Activated T-helper 1 cell treated with Interleukin-2 at 50 U/mL for 16 hours (primary cell): ENCODE measurements at regions not wholly inside any gene's neighbourhood (a gene's known extent, or its start where the extent isn't known, plus 50 kb on each side); places are given as distances from the start of the nearest gene placed in this dataset.

ENCODE experiments used
- DNase-seq: peaks from one replicate; pipeline ENCODE4 v3.0.0-alpha.2; 2020; ENCODE audit warnings: low read depth

- DNase-seq, result no peak
Measured at GRCh38 chr1:208298593-208299269, 54.5 kb upstream of the PLXNA2 start.

GRCh38 chr1:208300084-208300770 lies 56.0 kb upstream of the PLXNA2 start:
- no peak for DNase-seq

DNA sequence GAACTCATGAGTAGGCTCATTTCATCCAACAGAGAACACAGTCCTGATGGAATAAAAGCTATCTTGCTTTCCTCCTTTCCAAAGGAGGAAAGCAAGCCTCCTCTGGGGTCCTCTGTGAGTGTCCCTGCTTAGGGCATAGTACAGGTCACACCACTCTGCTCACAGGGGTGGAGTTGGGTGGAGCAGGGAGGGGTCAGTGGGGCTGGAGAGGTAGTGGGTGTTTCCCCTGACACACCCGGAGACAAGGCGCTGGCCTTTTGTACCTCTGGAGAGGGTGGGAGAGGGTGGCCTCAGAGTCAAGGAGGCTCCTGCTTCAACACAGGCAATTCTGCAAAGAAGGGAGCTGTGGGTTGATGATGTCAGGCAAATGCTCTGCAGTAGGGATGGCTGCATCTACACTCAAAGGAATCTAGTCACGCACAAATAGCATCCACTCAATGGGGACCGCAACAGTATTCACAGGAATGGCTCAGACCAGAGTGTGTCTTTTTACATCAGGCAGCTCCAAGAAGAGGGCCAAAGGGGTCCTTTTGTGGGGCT lies 58.6 kb upstream of the PLXNA2 start:
- no peak for DNase-seq

- no peak for DNase-seq
Measured at GRCh38 chr1:208303743-208304712, 59.8 kb upstream of the PLXNA2 start.

- DNase-seq, result no peak
Measured at GRCh38 chr1:208308221-208308620, 64.0 kb upstream of the PLXNA2 start.

DNA sequence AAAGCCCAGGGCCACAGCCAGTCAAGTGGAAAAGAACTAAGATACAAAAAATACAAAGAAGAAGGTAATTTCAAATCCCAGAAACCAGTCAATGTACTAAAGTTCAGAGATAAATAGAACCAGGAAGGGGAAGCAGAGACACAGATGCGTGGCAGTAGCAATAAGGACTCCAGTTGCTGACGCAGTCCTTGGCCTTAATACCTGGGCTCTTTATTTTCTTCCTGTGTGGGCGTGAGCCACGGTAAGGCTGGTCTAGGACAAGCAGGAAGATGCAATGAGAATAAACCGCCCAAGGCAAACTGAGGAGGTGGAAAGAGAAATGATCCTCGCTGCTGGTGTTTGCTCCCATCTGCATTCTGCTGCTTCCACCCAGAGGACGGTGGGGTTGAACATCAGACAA lies 65.6 kb upstream of the PLXNA2 start:
- no peak for DNase-seq

DNA sequence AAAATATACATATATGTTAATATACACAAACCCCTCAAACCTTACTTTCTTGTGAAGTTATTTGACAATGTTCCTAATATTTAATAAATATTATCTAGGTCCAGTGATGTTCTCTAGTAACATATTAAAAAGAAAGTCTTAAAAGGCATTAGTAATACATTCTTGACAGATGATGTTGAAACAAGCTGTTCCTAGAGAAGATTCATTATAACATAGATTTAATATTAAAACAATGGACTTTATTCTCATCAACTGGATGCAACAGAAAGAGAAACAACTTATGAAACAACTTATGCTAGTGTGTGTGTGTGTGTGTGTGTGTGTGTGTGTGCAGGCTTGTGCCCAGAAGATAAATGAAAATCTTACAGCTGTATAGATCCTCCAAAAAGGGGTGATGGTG lies 68.5 kb upstream of the PLXNA2 start:
- no peak for DNase-seq

- no peak for DNase-seq
Measured at GRCh38 chr1:208314431-208314830, 70.2 kb upstream of the PLXNA2 start.

- DNase-seq, result no peak
Measured at GRCh38 chr1:208318150-208318734, 74.1 kb upstream of the PLXNA2 start.

DNA sequence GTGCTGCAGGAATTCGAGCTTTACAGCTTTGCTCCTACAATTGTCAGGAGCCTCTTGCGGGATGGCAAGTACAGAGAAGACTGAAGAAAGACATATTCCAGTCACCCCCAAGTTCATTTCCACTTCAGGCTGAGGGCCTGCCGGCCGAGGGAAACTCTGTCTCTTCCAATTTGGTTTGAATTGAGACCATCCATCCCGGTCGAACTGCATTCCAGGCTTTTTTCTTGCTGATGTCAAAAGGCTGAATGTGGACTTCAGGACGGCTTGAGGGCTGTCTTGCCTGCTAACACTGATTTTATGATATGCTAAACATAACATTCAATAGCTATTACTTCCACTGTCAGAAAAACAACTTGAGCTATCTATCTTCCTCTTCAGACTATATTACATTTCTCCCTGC lies 79.8 kb upstream of the PLXNA2 start:
- no peak for DNase-seq

DNA sequence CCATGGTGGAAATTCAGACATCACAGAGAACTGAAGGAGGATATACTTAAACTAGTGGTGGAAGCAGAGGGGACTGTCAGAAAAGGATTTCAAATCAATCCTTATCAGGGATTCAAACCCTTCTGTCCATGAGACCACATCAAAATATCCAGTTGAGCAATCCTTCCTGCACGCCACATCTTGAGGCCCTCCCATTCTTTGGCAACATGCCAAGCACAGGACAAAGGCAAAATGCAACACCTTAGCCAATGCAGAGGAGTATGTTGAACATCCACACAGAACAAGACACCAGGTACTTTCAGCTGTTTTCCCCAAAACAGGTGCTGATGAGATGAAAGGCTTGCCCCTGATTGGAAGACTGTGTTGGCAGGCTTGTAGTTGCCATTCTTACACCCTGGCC lies 81.8 kb upstream of the PLXNA2 start:
- DNase-seq, result no peak

GRCh38 chr1:208329300-208329699 lies 85.1 kb upstream of the PLXNA2 start:
- no peak for DNase-seq

GRCh38 chr1:208332036-208332773 lies 88.0 kb upstream of the PLXNA2 start:
- no peak for DNase-seq

GRCh38 chr1:208332774-208333126 lies 88.6 kb upstream of the PLXNA2 start:
- DNase-seq, result no peak

DNA sequence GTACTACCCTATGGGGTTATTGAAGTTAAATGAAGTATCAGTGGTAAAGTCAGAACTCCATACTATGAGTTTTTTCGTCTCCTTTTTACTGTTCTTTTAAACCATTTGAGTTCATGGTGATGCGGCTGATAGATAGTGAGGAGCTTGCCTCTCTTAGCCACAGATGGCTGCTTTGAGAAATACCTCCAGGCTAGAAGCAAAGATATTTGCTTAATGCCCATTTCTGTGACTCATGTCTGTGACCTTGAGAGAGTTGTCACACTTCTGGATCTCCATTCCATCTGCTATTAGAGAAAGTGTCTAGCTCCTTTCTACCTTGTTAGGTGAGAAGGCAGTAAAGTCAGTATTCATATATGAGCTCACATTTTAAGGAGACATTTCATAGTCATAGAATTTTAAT lies 89.5 kb upstream of the PLXNA2 start:
- no peak for DNase-seq

GRCh38 chr1:208335371-208336136 lies 91.4 kb upstream of the PLXNA2 start:
- no peak for DNase-seq

DNA sequence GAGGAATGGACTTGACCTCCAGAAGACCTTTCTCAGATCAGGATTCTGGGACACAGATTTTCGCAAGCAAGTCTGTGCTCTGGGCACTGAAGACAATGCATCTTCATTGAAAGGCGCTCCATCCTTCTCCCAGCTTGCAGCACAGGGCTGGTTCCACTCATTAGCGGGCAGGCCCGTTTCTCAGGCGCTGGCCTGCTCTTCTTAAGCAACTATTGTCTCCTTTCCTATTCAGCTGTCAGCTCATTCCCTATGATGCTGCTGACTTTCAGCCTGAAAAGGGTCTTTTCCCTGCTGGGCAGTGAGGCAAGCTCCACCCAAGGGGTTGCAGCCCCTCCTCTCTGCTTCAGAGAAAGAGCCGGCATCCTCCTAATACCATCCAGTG lies 91.9 kb upstream of the PLXNA2 start:
- DNase-seq, result no peak

GRCh38 chr1:208339911-208340310 lies 95.7 kb upstream of the PLXNA2 start:
- DNase-seq, result no peak

- DNase-seq, result no peak
Measured at GRCh38 chr1:208343226-208343625, 99.0 kb upstream of the PLXNA2 start.

GRCh38 chr1:208344202-208344857 lies 100.1 kb upstream of the PLXNA2 start:
- DNase-seq, result no peak
